GM12891 (cell line): ENCODE measurements at regions not wholly inside any gene's neighbourhood (a gene's known extent, or its start where the extent isn't known, plus 50 kb on each side); places are given as distances from the start of the nearest gene placed in this dataset.
"Not testable (repeated sequence)": the region's sequence is repeated elsewhere in the genome, so short reads cannot be mapped to it uniquely, and the experiment has no call there.

Experiments used
- POLR2A ChIP-seq: IDR thresholded peaks from 2 replicates; pipeline ENCODE4 v1.6.1; 2011; ENCODE audit warnings: low read depth, low read length, control low read depth
- POLR2AphosphoS5 ChIP-seq: IDR thresholded peaks from 2 replicates; pipeline ENCODE4 v1.6.1; 2011; ENCODE audit warnings: low read depth, low read length, control low read depth

DNA sequence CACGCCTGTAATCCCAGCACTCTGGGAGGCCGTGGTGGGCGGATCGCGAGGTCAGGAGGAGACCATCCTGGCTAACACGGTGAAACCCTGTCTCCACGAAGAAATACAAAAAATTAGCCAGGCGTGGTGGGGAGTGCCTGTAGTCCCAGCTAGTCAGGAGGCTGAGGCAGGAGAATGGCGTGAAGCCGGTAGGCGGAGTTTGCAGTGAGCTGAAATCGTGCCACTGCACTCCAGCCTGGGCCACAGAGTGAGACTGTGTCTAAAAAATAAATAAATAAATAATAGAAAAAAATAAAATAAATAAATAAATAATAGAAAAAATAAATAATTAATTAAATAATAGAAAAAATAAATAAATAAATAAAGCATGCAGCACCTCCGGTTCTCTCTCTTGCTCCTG, 480.8 kb downstream of the GOLGA6L6 start:
- not testable (repeated sequence) for TF ChIP-seq POLR2A, POLR2AphosphoS5
